OCI-LY3 (cell line): ENCODE measurements at regions not wholly inside any gene's neighbourhood (a gene's known extent, or its start where the extent isn't known, plus 50 kb on each side); places are given as distances from the start of the nearest gene placed in this dataset.

ENCODE experiments used
- CTCF ChIP-seq: fragments of 200-600, 300-600 bp; sonication (generic); IDR thresholded peaks from 2 replicates; pipeline ENCODE4 v1.5.1; 2014; ENCODE audit warnings: antibody characterized with exemption, low read length, low read depth
- EZH2phosphoT487 ChIP-seq: fragments of 200-600 bp; shearing (Covaris generic); IDR thresholded peaks from 2 replicates; pipeline ENCODE4 v1.6.1; 2018; ENCODE audit warnings: antibody characterized with exemption, mixed run types, low read depth

- TF ChIP-seq CTCF (no peak), EZH2phosphoT487 (no peak)
These were observed 817.2 kb upstream of the CADM2 start for GRCh38 chr3:84141571-84141970.
